ENCODE measurements at regions not wholly inside any gene's neighbourhood (a gene's known extent, or its start where the extent isn't known, plus 50 kb on each side); places are given as distances from the start of the nearest gene placed in this dataset.
A peak's percentile ranks its signal among the peaks of the same experiment; 100 is the strongest.

GRCh38 chr1:58162952-58163550, 383.5 kb downstream of the OMA1 start:
- no peak overlapping the region for H3K4me3 ChIP-seq (ENCODE audit: low read depth in 1 of 3, low read length in 3 of 3)
- H3K36me3 ChIP-seq (ENCODE audit: control insufficient read depth in 4 of 4, insufficient read depth in 3 of 4, low read depth in 1 of 4, low read length in 3 of 4) = no peaks in the 10 kb centered on the region
- no peak overlapping the region for H3K27ac ChIP-seq (ENCODE audit: low read depth in 1 of 2, low read length in 2 of 2)
- no peak overlapping the region for H3K9ac ChIP-seq (ENCODE audit: low read depth in 1 of 2, low read length in 2 of 2)
- no peaks in the 10 kb centered on the region for H3K9me3 ChIP-seq (ENCODE audit: control insufficient read depth in 4 of 4, low read length in 3 of 4)
- peaks cover 0 to 3% (median 0%) of the 10 kb centered on the region in 4 donors for H3K4me1 ChIP-seq (ENCODE audit: control insufficient read depth in 4 of 4, insufficient read depth in 4 of 4, low read length in 3 of 4)
- peak; percentile 36 for DNase-seq (ENCODE audit: low spot score)
- 14% methylated on average over 9 of the region's 9 CpGs for WGBS
- TF ChIP-seq SP1 (IDR thresholded peaks at IDR 0.05) = peak; percentile 8
- TF ChIP-seq RAD21 (IDR thresholded peaks at IDR 0.05) = peak; percentile 93 to 94
- no peak for TF ChIP-seq FOXA2 (IDR thresholded peaks at IDR 0.05)
- TF ChIP-seq CTCF (IDR thresholded peaks at IDR 0.05; ENCODE audit: low read depth, low read length, missing input control) = peak; percentile 89
- TF ChIP-seq TAF1 (conservative IDR thresholded peaks at IDR 0.05) = no peak
- TF ChIP-seq HNF4A (conservative IDR thresholded peaks at IDR 0.05) = peak in 1 of 2 donors; percentile 46
- no peak for TF ChIP-seq JUND (IDR thresholded peaks at IDR 0.05)
- TF ChIP-seq EGR1 (IDR thresholded peaks at IDR 0.05; ENCODE audit: low read depth in 2 of 2) = no peak
- no peaks in the 10 kb centered on the region for H3K27me3 ChIP-seq (ENCODE audit: control insufficient read depth in 4 of 4, insufficient read depth in 4 of 4, low read length in 3 of 4)

GRCh38 chr1:58159434-58159830, 387.1 kb downstream of the OMA1 start:
- WGBS = 95% methylated on average over 3 of the region's 3 CpGs
- TF ChIP-seq ZBTB33 (IDR thresholded peaks at IDR 0.05) = no peak
- no peak for TF ChIP-seq FOXA1 (IDR thresholded peaks at IDR 0.05)
- TF ChIP-seq CTCF (IDR thresholded peaks at IDR 0.05; ENCODE audit: low read depth, low read length, missing input control) = no peak
- no peak for TF ChIP-seq JUND (IDR thresholded peaks at IDR 0.05)
- no peak for TF ChIP-seq EGR1 (IDR thresholded peaks at IDR 0.05; ENCODE audit: low read depth in 2 of 2)
- no peak for TF ChIP-seq MAX (IDR thresholded peaks at IDR 0.05)
- TF ChIP-seq RXRA (IDR thresholded peaks at IDR 0.05) = no peak
- TF ChIP-seq HNF4G (IDR thresholded peaks at IDR 0.05) = no peak
- no peak for TF ChIP-seq REST (IDR thresholded peaks at IDR 0.05)
- TF ChIP-seq SP1 (IDR thresholded peaks at IDR 0.05) = no peak
- no peak for TF ChIP-seq NR2F2 (IDR thresholded peaks at IDR 0.05)
- TF ChIP-seq RAD21 (IDR thresholded peaks at IDR 0.05) = no peak

More at GRCh38 chr1:58159434-58159830, 387.1 kb downstream of the OMA1 start:
- Histone ChIP-seq H3K4me3 (ENCODE audit: low read depth in 1 of 3, low read length in 3 of 3) (no peak overlapping the region), H3K9ac (ENCODE audit: low read depth in 1 of 2, low read length in 2 of 2) (no peak overlapping the region), H3K9me3 (ENCODE audit: control insufficient read depth in 4 of 4, low read length in 3 of 4) (no peaks in the 10 kb centered on the region), H3K27ac (ENCODE audit: low read depth in 1 of 2, low read length in 2 of 2) (no peak overlapping the region), H3K4me1 (ENCODE audit: control insufficient read depth in 4 of 4, insufficient read depth in 4 of 4, low read length in 3 of 4) (peaks cover 0 to 9% (median 3%) of the 10 kb centered on the region in 4 donors), H3K27me3 (ENCODE audit: control insufficient read depth in 4 of 4, insufficient read depth in 4 of 4, low read length in 3 of 4) (no peaks in the 10 kb centered on the region), H3K36me3 (ENCODE audit: control insufficient read depth in 4 of 4, insufficient read depth in 3 of 4, low read depth in 1 of 4, low read length in 3 of 4) (no peaks in the 10 kb centered on the region)
- DNase-seq (ENCODE audit: low spot score) = no peak

All from liver (tissue), 8 donors.